ENCODE measurements at regions not wholly inside any gene's neighbourhood (a gene's known extent, or its start where the extent isn't known, plus 50 kb on each side); places are given as distances from the start of the nearest gene placed in this dataset.

DNA sequence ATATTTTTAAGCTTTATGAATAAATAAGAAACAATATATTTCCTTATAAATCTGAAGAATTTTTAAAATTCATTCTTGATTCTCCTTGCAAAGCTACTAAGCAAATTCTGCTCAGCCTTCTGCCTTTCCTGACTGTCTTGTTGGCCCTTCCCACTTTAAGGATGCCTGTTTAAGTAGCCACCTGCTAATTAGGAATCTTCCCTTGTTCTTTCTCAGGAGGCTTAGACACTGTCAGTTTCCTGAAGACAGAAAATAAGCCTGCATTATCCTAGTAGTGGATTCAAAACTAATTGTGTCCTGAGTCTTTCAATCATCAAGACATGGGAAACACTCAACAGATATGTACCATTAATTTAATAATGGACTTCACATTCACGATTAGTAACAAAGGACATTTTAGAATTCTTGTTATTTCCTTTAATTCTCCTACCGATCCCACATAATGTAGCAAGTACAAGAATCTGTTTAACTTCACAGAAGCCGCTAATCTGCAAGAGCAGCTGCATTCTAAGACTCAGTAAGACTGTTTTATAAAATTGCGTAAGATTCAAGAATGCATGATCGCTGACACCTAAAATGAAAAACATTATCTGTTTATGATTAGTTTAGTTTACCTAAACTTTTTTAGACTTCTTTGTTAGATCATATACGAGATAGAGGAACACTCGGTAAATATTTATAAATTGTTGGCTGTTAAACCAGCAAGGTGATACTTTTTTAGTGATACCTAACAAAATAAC lies 445.4 kb upstream of the DSEL start:
- TF ChIP-seq SIN3A (IDR thresholded peaks at IDR 0.05; ENCODE audit: borderline replicate concordance, insufficient read depth, low read length) (no peak), POLR2AphosphoS5 (IDR thresholded peaks at IDR 0.05; ENCODE audit: low read depth, low read length) (no peak), TAF1 (IDR thresholded peaks at IDR 0.05; ENCODE audit: borderline replicate concordance, insufficient read depth, low read length) (no peak), FOXP2 (optimal IDR thresholded peaks at IDR 0.05; ENCODE audit: borderline replicate concordance, extremely low read depth, extremely low read length, insufficient read depth) (no peak)
- TF ChIP-seq, protein P1, sequence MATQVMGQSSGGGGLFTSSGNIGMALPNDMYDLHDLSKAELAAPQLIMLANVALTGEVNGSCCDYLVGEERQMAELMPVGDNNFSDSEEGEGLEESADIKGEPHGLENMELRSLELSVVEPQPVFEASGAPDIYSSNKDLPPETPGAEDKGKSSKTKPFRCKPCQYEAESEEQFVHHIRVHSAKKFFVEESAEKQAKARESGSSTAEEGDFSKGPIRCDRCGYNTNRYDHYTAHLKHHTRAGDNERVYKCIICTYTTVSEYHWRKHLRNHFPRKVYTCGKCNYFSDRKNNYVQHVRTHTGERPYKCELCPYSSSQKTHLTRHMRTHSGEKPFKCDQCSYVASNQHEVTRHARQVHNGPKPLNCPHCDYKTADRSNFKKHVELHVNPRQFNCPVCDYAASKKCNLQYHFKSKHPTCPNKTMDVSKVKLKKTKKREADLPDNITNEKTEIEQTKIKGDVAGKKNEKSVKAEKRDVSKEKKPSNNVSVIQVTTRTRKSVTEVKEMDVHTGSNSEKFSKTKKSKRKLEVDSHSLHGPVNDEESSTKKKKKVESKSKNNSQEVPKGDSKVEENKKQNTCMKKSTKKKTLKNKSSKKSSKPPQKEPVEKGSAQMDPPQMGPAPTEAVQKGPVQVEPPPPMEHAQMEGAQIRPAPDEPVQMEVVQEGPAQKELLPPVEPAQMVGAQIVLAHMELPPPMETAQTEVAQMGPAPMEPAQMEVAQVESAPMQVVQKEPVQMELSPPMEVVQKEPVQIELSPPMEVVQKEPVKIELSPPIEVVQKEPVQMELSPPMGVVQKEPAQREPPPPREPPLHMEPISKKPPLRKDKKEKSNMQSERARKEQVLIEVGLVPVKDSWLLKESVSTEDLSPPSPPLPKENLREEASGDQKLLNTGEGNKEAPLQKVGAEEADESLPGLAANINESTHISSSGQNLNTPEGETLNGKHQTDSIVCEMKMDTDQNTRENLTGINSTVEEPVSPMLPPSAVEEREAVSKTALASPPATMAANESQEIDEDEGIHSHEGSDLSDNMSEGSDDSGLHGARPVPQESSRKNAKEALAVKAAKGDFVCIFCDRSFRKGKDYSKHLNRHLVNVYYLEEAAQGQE (IDR thresholded peaks at IDR 0.05; ENCODE audit: insufficient read depth in 1 of 2, low read depth in 2 of 2, low read length in 2 of 2) = no peak
